DND-41 (cell line): ENCODE measurements at regions not wholly inside any gene's neighbourhood (a gene's known extent, or its start where the extent isn't known, plus 50 kb on each side); places are given as distances from the start of the nearest gene placed in this dataset.
"Not testable (repeated sequence)": the region's sequence is repeated elsewhere in the genome, so short reads cannot be mapped to it uniquely, and the experiment has no call there.

Experiments used
- ATAC-seq: fragments of 200-7000 bp; cut with Tn5 transposase; 3 replicates; pipeline ENCODE4 v1.9.1; 2021; ENCODE audit warnings: low read depth; ENCODE audit not compliant: insufficient read depth
- DNase-seq: peaks from one replicate; pipeline ENCODE4 v3.0.0-alpha.2; 2020
- H2AFZ ChIP-seq: 2 replicates; pipeline ENCODE4 v1.6.0; 2012; ENCODE audit warnings: low read depth, low read length
- H3K27ac ChIP-seq: 2 replicates; pipeline ENCODE4 v1.5.1; 2012; ENCODE audit warnings: low read length, inconsistent platforms
- H3K27me3 ChIP-seq: fragments of 200-600 bp; sonication (generic); 2 replicates; pipeline ENCODE4 v1.6.0; 2012; ENCODE audit warnings: low read length, mild to moderate bottlenecking, inconsistent platforms; ENCODE audit not compliant: insufficient read depth, poor library complexity
- H3K36me3 ChIP-seq: 2 replicates; pipeline ENCODE4 v1.5.1; 2012; ENCODE audit warnings: low read length, inconsistent platforms; ENCODE audit not compliant: insufficient read depth
- H3K4me1 ChIP-seq: 2 replicates; pipeline ENCODE4 v1.5.1; 2012; ENCODE audit warnings: mild to moderate bottlenecking, low read length; ENCODE audit not compliant: insufficient read depth
- H3K4me2 ChIP-seq: 2 replicates; pipeline ENCODE4 v1.6.0; 2012; ENCODE audit warnings: mild to moderate bottlenecking, moderate library complexity, low read length, inconsistent platforms; ENCODE audit not compliant: insufficient read depth
- H3K4me3 ChIP-seq, 2 experiments: fragments of 200-600 bp in 1 of 2; shearing (Covaris generic) in 1 of 2; 2 replicates each; pipeline ENCODE4 v1.5.1; 2012 to 2016; ENCODE audit warnings: inconsistent platforms in 2 of 2, low read length in 2 of 2, mild to moderate bottlenecking in 2 of 2, low read depth in 1 of 2, moderate library complexity in 1 of 2
- H3K79me2 ChIP-seq: 2 replicates; pipeline ENCODE4 v1.6.0; 2012; ENCODE audit warnings: low read length, inconsistent platforms; ENCODE audit not compliant: insufficient read depth
- H3K9ac ChIP-seq: 2 replicates; pipeline ENCODE4 v1.6.0; 2012; ENCODE audit warnings: low read depth, mild to moderate bottlenecking, inconsistent platforms, low read length, moderate library complexity
- H3K9me3 ChIP-seq: 2 replicates; pipeline ENCODE4 v1.5.1; 2012; ENCODE audit warnings: low read length, moderate library complexity, mild to moderate bottlenecking, inconsistent platforms; ENCODE audit not compliant: insufficient read depth, severe bottlenecking
- H4K20me1 ChIP-seq: 2 replicates; pipeline ENCODE4 v1.6.0; 2012; ENCODE audit warnings: low read length; ENCODE audit not compliant: insufficient read depth
- EZH2 ChIP-seq: IDR thresholded peaks from 3 replicates; pipeline ENCODE4 v1.6.1; 2012; ENCODE audit warnings: borderline replicate concordance, low read depth, mild to moderate bottlenecking, moderate library complexity, low read length, inconsistent platforms; ENCODE audit not compliant: severe bottlenecking
- TF ChIP-seq, protein P1 (sequence below): IDR thresholded peaks from 2 replicates; pipeline ENCODE4 v1.5.1; 2012; ENCODE audit warnings: borderline replicate concordance, low read length, moderate library complexity, mild to moderate bottlenecking; ENCODE audit not compliant: poor library complexity, severe bottlenecking; ENCODE audit errors: extremely low read depth

DNA sequence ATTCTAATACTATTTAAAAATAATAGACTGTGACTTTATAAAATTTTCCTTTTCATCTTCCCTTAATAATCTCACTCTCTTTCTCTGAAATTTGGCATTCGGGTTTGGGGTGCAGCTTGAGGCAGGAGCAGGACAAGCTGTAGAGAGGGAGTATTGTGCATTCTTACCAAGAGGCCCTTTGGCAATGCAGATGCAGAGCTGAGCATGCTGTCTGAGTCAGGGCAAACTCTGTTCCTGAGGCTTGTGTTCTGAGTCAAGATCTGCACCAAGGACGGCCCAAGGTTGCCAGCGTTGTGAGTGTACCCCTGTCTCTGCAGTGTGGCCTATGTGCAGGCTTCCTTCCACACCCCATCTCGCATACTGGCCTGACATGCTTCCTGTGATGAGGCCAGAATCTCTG is 343.8 kb upstream of the FRG2C start:
- no peak for ATAC-seq
- TF ChIP-seq EZH2 = no peak
- no peak overlapping the region for H3K4me2 ChIP-seq
- H4K20me1 ChIP-seq = no peaks in the 10 kb centered on the region
- no peaks in the 10 kb centered on the region for H3K4me1 ChIP-seq
- H3K79me2 ChIP-seq = no peaks in the 10 kb centered on the region
- H3K9me3 ChIP-seq = no peaks in the 10 kb centered on the region
- H3K36me3 ChIP-seq = no peaks in the 10 kb centered on the region
- H3K4me3 ChIP-seq = no peak overlapping the region
- H3K27ac ChIP-seq = no peak overlapping the region
- no peak overlapping the region for H2AFZ ChIP-seq
- H3K9ac ChIP-seq = no peak overlapping the region
- DNase-seq = no peak
- no peaks in the 10 kb centered on the region for H3K27me3 ChIP-seq

DNA sequence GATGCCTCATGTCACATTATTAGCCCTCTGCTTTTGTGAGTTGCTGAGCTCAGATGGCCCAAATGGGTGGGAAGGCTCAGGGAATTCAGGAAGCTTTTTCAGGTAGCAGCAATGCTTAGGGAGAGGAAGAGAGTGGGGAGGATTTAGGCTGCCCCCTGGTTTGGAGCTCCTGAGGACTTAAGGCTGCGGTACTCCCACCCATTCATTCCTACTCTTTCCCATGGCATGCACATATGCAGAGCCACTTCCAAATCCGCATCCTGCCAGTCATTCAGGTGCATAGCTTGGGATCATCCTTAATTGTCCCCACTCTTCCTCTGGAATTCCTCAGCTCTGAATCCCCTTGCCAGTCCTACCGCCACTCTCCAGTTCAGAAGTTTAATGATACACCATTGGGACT is 343.1 kb upstream of the FRG2C start:
- ATAC-seq = no peak
- DNase-seq = no peak
- no peak overlapping the region for H3K4me3 ChIP-seq

DNA sequence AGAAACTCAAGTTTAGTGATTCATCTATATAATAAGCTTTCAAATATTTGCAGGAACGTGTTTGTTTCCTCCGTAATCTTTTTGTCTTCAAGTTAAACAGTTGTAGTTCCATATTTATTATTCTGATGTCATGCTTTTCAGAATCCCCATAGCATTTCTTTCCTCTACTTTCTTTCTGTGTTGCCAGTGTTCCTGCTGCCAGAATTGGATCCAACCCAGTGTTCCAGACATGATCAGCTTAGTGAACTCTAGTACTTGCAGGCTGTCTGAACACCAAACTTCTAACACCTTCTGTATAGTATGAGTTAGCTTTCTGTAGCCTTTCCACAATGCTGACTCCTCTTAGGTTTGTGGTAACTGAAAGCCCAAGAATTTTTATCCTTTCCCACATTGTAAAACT is 340.2 kb upstream of the FRG2C start:
- ATAC-seq, H2AFZ ChIP-seq, DNase-seq, H3K27me3 ChIP-seq, H3K79me2 ChIP-seq, H3K36me3 ChIP-seq, H3K27ac ChIP-seq, H3K9ac ChIP-seq, H3K4me2 ChIP-seq, H3K4me3 ChIP-seq, H3K9me3 ChIP-seq, H3K4me1 ChIP-seq, H4K20me1 ChIP-seq: not testable (repeated sequence)

More for the DNA sequence above, 343.1 kb upstream of the FRG2C start:
- H3K36me3 ChIP-seq = no peaks in the 10 kb centered on the region
- H3K4me1 ChIP-seq = no peaks in the 10 kb centered on the region
- H3K27ac ChIP-seq = no peak overlapping the region
- H4K20me1 ChIP-seq = no peaks in the 10 kb centered on the region
- no peak for TF ChIP-seq EZH2
- TF ChIP-seq, protein P1, sequence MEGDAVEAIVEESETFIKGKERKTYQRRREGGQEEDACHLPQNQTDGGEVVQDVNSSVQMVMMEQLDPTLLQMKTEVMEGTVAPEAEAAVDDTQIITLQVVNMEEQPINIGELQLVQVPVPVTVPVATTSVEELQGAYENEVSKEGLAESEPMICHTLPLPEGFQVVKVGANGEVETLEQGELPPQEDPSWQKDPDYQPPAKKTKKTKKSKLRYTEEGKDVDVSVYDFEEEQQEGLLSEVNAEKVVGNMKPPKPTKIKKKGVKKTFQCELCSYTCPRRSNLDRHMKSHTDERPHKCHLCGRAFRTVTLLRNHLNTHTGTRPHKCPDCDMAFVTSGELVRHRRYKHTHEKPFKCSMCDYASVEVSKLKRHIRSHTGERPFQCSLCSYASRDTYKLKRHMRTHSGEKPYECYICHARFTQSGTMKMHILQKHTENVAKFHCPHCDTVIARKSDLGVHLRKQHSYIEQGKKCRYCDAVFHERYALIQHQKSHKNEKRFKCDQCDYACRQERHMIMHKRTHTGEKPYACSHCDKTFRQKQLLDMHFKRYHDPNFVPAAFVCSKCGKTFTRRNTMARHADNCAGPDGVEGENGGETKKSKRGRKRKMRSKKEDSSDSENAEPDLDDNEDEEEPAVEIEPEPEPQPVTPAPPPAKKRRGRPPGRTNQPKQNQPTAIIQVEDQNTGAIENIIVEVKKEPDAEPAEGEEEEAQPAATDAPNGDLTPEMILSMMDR = no peak
- H3K79me2 ChIP-seq = no peaks in the 10 kb centered on the region
- no peaks in the 10 kb centered on the region for H3K9me3 ChIP-seq
- no peak overlapping the region for H3K4me2 ChIP-seq
- H3K27me3 ChIP-seq = no peaks in the 10 kb centered on the region
- no peak overlapping the region for H3K9ac ChIP-seq
- H2AFZ ChIP-seq = no peak overlapping the region

DNA sequence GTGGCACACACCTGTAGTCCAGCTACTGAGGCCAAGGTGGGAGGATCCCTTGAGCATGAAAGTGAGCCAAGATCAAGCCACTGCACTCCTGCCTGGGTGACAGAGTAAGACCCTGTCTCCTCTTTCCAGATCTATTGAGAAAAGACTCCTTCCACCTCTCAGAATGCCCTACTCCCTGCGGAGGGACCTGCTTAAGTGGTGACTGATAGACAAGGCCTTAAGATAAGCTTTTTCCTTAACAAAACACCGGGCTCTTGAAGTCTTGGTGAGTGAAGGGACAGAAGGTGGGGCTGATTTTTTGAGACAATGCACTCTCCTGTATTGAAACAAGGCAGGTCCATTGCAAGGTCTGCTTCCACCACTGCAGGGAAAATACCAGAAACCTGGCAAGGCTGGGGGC is 338.4 kb upstream of the FRG2C start:
- ATAC-seq = no peak
- no peaks in the 10 kb centered on the region for H4K20me1 ChIP-seq
- no peak for DNase-seq
- H3K4me3 ChIP-seq = no peak overlapping the region
- H3K4me2 ChIP-seq = no peak overlapping the region
- H3K79me2 ChIP-seq = no peaks in the 10 kb centered on the region
- no peak for TF ChIP-seq EZH2
- TF ChIP-seq, protein P1 = no peak
- H3K4me1 ChIP-seq = no peaks in the 10 kb centered on the region
- H3K27me3 ChIP-seq = no peaks in the 10 kb centered on the region
- no peak overlapping the region for H2AFZ ChIP-seq
- H3K9me3 ChIP-seq = no peaks in the 10 kb centered on the region
- no peak overlapping the region for H3K27ac ChIP-seq
- no peaks in the 10 kb centered on the region for H3K36me3 ChIP-seq
- no peak overlapping the region for H3K9ac ChIP-seq

DNA sequence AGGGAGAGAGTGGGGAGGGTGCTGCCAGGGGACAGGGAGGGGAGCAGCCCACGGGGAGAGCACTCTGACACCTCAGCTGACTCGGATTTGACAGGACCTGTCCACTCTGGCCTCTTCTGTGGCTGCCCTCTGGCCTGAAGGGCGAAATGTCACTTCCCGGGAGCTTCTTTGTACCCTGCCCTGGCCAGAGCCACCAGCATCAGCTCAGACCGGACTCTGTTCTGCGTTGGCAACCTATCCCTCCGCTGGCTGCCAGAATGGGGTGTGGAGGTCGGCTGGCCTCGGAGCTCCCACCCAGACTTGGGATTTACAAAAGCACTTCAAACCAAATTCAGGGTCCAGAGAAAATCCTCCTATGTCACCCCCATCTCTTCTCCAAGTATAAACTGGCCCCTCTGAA is 336.7 kb upstream of the FRG2C start:
- DNase-seq (no peak), ATAC-seq (no peak)
- H2AFZ ChIP-seq = no peak overlapping the region
- H3K36me3 ChIP-seq = no peaks in the 10 kb centered on the region
- H3K27ac ChIP-seq = no peak overlapping the region
- H3K4me2 ChIP-seq = no peak overlapping the region
- H3K4me1 ChIP-seq = no peaks in the 10 kb centered on the region
- H3K9ac ChIP-seq = no peak overlapping the region
- no peaks in the 10 kb centered on the region for H3K9me3 ChIP-seq
- no peaks in the 10 kb centered on the region for H4K20me1 ChIP-seq
- TF ChIP-seq, protein P1 = no peak
- no peak for TF ChIP-seq EZH2
- no peaks in the 10 kb centered on the region for H3K27me3 ChIP-seq
- no peaks in the 10 kb centered on the region for H3K79me2 ChIP-seq
- H3K4me3 ChIP-seq = no peak overlapping the region
